Uterus (tissue), 2 donors: ENCODE measurements at regions not wholly inside any gene's neighbourhood (a gene's known extent, or its start where the extent isn't known, plus 50 kb on each side); places are given as distances from the start of the nearest gene placed in this dataset.

Source experiments
- CTCF ChIP-seq, 4 experiments: fragments of 200-600 bp in 2 of 4; fragments of 450-650 bp in 2 of 4; sonication (generic) in 2 of 4; IDR thresholded peaks; one replicate each; pipeline ENCODE4 v1.5.1; 2016 to 2019; ENCODE audit warnings: antibody characterized with exemption in 4 of 4, mild to moderate bottlenecking in 2 of 4, moderate library complexity in 1 of 4
- POLR2A ChIP-seq, 2 donors: fragments of 450-650 bp; IDR thresholded peaks; one replicate each; pipeline ENCODE4 v1.6.1; 2016; ENCODE audit warnings: antibody characterized with exemption in 2 of 2, mild to moderate bottlenecking in 1 of 2, moderate library complexity in 1 of 2

- TF ChIP-seq CTCF (IDR thresholded peaks at IDR 0.05) (no peak), POLR2A (IDR thresholded peaks at IDR 0.05) (no peak)
Observed at GRCh38 chr1:90147093-90147492, 152.2 kb downstream of the ZNF326 start.
